Epidermal melanocyte (primary cell): ENCODE measurements at regions not wholly inside any gene's neighbourhood (a gene's known extent, or its start where the extent isn't known, plus 50 kb on each side); places are given as distances from the start of the nearest gene placed in this dataset.
"Not testable (repeated sequence)": the region's sequence is repeated elsewhere in the genome, so short reads cannot be mapped to it uniquely, and the experiment has no call there.

Experiments
- DNase-seq: peaks from one replicate; pipeline ENCODE4 v3.0.0; 2011; ENCODE audit warnings: low spot score; ENCODE audit not compliant: insufficient read length

DNA sequence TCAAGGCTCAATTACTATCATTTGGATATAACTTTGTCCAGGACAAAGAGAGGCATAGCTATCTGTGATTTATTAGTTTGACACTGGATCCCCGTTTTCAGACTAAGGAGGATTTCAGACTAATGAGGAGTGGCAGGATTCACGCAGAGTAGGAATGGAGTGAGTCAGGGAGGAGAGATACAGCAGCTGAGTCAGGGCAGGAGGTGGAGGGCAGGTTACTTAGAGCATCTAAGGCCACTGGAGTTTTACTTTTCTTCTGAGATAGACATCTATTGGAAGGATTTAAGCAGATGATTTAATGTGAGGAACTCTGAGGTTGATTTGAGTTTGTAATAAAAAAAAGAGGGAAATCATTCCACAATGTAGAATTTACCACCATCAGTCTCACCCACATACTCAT, 110.6 kb downstream of the RPIA start:
- not testable (repeated sequence) for DNase-seq

DNA sequence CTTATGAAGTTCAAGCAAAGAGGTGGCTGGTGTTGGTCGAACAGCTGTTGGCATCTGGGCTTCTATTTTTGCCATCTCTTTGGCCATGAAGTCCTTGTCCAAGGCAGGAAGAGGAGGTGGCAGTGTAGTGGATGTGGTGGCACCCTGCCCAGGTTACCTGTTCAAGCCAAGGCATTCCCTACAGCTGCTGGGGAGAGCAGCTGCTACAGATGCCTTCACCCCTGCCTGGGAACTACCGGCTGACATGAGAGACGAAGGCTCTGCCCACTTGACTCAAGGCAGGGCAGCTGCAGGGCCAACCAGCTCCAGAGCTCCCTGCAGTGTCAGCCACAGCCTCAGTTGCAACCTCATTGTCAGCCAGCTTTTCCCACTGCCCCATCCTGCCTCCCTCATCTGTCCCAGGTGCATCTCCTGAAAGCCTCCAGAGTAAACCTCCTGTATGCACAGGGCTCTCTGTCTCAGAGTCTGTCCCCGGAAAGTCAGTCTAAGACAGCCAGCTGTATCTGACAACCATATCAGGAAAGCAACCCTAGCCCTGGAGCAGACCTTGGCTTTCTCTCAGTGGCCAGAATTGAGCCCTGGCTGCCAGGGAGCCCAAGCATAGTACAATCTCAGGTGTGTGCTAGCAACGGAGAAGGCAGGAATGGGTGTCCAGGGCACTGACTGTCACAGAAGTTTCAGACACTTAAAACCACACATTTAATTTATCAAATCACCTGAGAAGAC, 115.9 kb downstream of the RPIA start:
- DNase-seq = no peak

DNA sequence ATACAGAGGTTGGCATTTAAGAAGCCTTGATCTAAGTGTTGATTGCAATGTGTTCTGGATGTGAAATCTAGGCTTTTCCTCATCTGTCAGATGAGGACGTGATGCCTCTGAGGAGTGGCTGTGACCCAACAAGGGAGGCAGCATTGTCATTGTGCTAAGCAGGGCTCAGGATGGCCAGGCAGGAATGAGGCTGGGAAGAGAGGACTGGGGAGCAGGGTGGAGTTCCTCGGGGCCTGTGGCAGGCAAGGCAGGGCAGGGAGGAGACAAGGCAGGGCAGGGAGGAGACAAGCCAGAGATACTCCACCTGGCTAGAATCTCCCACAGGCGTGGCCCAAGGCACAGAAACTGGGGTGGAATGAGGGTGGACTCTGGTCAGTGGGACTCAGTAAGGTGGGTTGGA, 116.6 kb downstream of the RPIA start:
- DNase-seq = no peak

- no peak for DNase-seq
Measured at GRCh38 chr2:88808652-88809051, 117.2 kb downstream of the RPIA start.

GRCh38 chr2:88809216-88809615, 117.7 kb downstream of the RPIA start:
- DNase-seq = no peak

GRCh38 chr2:88810017-88810416, 118.5 kb downstream of the RPIA start:
- no peak for DNase-seq

- no peak for DNase-seq
Measured at GRCh38 chr2:88810488-88810887, 119.0 kb downstream of the RPIA start.

- DNase-seq = no peak
Measured at GRCh38 chr2:88811233-88811632, 119.8 kb downstream of the RPIA start.

DNA sequence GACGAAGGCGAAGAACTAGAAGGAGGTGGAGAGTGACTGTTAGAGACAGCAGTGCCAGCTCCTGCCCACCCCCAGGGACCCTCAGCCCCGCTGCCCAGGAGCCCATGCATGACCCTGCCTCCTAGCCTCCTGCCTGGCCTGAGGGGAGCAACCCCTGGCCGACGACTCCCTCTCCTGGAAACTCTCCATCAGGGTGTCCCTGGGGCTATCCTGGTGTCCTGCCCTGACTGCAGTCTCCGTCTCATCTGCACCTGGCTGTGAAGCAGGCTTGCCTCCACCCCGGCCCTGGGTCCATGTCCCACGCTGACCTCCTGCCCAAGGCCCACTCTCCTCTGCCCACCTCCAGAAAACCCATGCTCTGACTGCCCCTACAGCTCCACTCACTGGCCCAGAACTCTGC, 120.2 kb downstream of the RPIA start:
- DNase-seq = no peak

- DNase-seq = no peak
Measured at GRCh38 chr2:88813612-88814011, 122.1 kb downstream of the RPIA start.

DNA sequence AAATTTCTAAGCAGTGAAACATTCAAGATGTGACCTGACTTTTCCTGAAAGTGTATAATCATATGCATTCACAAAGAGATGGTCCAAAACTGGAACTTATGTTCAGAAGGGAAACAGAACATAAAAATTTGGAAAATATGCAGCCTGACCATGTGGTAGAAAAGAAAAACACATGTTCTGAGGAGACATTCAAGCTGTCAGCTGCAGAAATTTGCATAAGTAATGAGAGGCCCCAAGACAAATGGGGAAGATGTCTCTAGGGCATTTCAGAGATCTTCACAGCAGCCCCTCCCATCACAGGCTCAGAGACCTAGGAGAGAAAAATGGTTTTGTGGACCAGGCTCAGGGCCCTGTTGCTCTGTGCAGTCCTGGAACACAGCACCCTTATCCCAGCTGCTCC, 123.8 kb downstream of the RPIA start:
- DNase-seq = no peak

GRCh38 chr2:88815697-88816096, 124.2 kb downstream of the RPIA start:
- DNase-seq = no peak

GRCh38 chr2:88818381-88818780, 126.9 kb downstream of the RPIA start:
- no peak for DNase-seq

DNA sequence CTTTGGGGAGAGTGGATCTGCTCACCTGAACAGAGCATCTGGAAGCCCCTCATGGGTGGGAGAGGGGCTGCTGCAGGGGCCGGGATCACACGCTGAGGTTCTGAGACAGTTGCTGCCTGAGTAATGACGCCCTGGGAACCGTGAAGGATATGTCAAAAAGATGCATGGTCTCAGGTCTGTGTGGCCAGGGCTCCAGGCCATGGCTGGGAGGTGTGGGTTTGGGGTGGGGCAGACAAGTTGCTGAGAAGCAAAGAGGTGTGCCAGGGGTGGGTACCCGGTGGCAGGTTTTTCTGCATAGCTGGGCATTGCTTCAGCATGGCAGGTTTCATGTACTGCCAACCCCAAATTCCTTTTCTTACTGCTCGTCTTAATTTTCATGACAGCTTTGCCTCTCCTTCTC, 133.5 kb downstream of the RPIA start:
- no peak for DNase-seq

DNA sequence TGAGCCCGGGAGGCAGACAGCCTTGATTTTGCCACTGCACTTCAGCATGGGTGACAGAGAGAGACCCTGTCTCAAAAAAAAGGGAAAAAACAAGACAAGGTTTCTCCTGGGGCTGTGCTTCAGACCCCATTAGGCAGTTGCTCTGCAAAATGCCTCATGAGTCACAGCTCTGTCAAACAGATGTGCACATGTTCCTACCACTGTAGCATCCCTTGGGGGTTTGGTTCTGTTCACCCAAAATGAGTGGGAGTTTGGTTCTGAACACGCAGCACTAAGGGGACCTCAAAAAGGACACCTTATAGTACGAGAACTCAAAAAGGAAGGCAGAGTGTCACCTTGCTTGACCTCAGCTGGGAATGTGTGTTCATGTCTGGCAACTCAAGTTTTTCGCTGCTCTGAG, 134.9 kb downstream of the RPIA start:
- no peak for DNase-seq

DNA sequence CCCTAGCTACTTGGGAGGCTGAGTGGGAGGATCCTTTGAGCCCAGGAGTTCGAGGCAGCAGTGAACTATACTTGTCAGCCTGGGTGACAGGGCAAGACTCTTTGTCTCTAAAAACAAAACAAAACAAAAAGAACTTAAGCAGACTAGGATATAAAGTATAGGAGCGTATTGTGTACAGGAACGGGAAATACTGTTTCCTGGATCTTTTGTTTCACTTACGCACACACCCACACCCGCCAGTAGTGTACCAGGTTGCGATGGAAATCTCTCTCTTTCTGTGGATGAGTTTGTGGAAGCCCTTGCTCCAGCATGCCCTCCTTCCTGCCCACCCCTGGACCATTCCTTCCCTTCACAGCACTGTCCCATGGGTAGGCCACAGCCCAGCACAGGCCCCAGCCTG, 136.3 kb downstream of the RPIA start:
- no peak for DNase-seq

GRCh38 chr2:88828397-88829137, 137.1 kb downstream of the RPIA start:
- no peak for DNase-seq

- no peak for DNase-seq
Measured at GRCh38 chr2:88829607-88830463, 138.4 kb downstream of the RPIA start.

DNA sequence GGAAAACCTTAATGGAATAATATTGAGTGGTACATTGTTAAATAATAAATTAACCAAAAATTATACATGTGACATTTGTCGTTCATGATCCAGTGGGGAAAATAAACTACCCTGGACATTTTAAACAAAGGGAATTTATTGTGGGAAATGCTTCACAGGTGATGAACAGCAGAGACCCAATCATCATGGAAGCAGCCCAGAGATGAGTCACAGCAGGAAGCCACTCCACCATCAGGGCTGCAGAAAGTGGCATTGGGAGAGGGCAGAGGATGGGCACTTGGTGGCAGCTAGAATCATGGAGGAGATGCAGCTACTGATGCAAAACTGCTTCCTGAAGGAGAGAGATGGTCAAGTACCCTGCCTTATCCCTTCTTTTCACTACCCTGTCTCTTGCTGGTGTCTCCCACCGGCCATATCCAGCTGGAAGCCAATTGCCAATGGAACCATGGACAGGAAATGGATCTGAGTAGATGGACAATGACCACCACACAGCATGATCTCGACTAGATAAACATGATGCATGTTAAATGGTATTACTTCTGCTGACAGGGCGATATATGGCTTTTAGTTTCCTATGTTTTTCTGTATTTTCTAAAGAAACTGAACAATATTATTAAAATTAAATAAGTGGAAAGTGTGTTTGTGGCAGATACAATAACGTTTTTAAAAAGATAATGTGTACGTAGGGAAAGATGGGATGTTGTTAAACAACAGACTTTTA, 139.8 kb downstream of the RPIA start:
- no peak for DNase-seq

DNA sequence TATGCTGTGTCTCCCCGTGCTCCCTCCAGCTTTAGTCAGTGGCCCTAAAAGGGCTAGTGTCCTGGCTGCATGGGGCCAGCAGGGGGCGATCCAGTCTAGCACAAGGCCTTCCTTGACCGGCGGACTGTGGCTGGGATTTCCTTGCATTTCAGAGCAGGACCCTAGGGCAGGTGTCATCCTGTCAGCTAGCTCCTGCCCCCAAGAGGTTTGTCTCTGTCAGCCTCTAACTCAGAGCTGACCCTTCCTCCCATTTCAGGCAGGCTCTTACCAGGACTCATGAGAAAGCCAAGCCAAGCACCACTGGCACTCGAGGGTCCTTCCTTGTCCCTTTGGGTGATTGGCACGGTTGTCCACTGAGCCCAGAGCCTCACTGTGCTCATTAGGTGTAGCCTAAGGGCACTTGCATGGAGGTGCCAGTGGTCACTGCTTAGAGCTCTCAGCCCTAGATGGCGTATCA, 140.3 kb downstream of the RPIA start:
- DNase-seq = no peak

DNA sequence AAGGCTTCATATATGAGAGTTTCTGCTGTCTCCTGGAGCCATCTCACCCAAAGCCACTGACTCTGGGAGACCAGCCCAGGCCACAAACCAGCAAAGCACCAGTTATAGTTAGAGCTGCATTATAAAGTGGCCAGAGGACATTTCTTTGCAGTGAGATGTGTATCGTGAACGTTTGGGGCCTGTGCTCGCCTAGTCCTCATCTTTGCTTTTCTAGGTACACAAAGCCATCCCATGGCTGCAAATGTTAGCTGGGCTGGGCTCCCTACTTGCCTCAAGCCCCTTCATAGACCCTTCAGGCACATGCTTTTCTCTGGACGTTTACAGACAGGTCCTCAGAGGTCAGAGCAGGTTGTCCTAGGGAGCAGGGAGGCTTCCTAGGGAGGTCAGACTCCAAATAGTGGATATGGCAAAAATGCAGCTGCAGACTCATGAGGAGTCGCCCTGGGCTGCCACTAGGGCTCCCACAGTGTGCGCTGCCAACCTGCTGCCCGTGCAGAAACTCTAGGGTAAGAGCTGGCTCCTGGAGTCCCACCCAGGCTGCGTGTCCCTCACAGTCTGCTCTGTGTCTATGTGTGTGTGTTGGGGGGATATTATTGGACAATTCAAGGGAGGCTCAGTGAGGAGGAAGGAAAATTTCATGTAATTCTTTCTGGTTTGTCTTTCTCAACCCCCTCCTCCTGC, 141.0 kb downstream of the RPIA start:
- no peak for DNase-seq
